ENCODE measurements at regions not wholly inside any gene's neighbourhood (a gene's known extent, or its start where the extent isn't known, plus 50 kb on each side); places are given as distances from the start of the nearest gene placed in this dataset.

DNA sequence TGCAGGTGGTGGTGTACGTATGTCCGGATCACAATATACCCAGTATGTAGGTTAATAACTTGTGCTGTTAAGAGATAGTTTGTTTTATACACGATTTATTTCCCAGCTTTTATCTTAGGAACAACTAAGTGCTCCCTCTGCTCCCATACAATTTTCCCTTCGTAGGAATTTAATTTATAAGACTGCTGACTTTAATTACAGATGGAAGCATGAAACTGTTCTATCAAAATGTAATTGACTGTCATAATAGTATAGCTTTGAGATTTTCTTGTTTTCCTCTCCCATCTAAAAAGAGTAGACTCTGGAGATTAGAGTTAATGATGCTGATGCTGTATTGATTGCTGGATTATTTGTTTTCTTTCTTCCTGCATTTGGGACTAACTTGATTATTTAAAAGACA is 370.7 kb upstream of the SGO1 start:
- Histone ChIP-seq H3K4me2 (no peak overlapping the region), H4K20me1 (replicated peaks; ENCODE audit: insufficient read depth) (no peaks in the 10 kb centered on the region), H3F3A (replicated peaks; ENCODE audit: low read depth) (no peaks in the 10 kb centered on the region), H3K27ac (ENCODE audit: low read depth) (no peak overlapping the region), H3K4me3 (no peak overlapping the region), H2AFZ (no peak overlapping the region), H3K27me3 (ENCODE audit: insufficient read depth) (no peaks in the 10 kb centered on the region), H3K79me2 (replicated peaks; ENCODE audit: insufficient read depth) (no peaks in the 10 kb centered on the region), H3K9me2 (ENCODE audit: insufficient read depth) (no peaks in the 10 kb centered on the region), H3K36me3 (ENCODE audit: insufficient read depth) (no peaks in the 10 kb centered on the region), H3K4me1 (ENCODE audit: insufficient read depth) (peaks cover 3% of the 10 kb centered on the region; the same call in 1 of the 2 replicates)
- Mint-ChIP-seq H3K4me3 (no peak overlapping the region), H3K27me3 (ENCODE audit: insufficient read depth, low read depth, poor library complexity) (peaks cover 2% of the 10 kb centered on the region), H3K4me1 (no peaks in the 10 kb centered on the region), H3K36me3 (ENCODE audit: low read depth) (no peaks in the 10 kb centered on the region; the same call in 2 of the 3 replicates), H3K27ac (no peak overlapping the region), H3K9me3 (no peaks in the 10 kb centered on the region; the same call in 1 of the 3 replicates)
- no peak for TF ChIP-seq EZH2 (IDR thresholded peaks at IDR 0.05; ENCODE audit: low read depth, unreplicated experiment)
- TF ChIP-seq, protein P1, sequence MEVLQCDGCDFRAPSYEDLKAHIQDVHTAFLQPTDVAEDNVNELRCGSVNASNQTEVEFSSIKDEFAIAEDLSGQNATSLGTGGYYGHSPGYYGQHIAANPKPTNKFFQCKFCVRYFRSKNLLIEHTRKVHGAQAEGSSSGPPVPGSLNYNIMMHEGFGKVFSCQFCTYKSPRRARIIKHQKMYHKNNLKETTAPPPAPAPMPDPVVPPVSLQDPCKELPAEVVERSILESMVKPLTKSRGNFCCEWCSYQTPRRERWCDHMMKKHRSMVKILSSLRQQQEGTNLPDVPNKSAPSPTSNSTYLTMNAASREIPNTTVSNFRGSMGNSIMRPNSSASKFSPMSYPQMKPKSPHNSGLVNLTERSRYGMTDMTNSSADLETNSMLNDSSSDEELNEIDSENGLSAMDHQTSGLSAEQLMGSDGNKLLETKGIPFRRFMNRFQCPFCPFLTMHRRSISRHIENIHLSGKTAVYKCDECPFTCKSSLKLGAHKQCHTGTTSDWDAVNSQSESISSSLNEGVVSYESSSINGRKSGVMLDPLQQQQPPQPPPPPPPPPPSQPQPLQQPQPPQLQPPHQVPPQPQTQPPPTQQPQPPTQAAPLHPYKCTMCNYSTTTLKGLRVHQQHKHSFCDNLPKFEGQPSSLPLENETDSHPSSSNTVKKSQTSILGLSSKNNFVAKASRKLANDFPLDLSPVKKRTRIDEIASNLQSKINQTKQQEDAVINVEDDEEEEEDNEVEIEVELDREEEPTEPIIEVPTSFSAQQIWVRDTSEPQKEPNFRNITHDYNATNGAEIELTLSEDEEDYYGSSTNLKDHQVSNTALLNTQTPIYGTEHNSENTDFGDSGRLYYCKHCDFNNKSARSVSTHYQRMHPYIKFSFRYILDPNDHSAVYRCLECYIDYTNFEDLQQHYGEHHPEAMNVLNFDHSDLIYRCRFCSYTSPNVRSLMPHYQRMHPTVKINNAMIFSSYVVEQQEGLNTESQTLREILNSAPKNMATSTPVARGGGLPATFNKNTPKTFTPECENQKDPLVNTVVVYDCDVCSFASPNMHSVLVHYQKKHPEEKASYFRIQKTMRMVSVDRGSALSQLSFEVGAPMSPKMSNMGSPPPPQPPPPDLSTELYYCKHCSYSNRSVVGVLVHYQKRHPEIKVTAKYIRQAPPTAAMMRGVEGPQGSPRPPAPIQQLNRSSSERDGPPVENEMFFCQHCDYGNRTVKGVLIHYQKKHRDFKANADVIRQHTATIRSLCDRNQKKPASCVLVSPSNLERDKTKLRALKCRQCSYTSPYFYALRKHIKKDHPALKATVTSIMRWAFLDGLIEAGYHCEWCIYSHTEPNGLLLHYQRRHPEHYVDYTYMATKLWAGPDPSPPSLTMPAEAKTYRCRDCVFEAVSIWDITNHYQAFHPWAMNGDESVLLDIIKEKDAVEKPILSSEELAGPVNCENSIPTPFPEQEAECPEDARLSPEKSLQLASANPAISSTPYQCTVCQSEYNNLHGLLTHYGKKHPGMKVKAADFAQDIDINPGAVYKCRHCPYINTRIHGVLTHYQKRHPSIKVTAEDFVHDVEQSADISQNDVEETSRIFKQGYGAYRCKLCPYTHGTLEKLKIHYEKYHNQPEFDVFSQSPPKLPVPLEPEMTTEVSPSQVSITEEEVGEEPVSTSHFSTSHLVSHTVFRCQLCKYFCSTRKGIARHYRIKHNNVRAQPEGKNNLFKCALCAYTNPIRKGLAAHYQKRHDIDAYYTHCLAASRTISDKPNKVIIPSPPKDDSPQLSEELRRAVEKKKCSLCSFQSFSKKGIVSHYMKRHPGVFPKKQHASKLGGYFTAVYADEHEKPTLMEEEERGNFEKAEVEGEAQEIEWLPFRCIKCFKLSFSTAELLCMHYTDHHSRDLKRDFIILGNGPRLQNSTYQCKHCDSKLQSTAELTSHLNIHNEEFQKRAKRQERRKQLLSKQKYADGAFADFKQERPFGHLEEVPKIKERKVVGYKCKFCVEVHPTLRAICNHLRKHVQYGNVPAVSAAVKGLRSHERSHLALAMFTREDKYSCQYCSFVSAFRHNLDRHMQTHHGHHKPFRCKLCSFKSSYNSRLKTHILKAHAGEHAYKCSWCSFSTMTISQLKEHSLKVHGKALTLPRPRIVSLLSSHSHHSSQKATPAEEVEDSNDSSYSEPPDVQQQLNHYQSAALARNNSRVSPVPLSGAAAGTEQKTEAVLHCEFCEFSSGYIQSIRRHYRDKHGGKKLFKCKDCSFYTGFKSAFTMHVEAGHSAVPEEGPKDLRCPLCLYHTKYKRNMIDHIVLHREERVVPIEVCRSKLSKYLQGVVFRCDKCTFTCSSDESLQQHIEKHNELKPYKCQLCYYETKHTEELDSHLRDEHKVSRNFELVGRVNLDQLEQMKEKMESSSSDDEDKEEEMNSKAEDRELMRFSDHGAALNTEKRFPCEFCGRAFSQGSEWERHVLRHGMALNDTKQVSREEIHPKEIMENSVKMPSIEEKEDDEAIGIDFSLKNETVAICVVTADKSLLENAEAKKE (CRISPR knock-in tag; IDR thresholded peaks at IDR 0.05): no peak
- TF ChIP-seq CREB1 (CRISPR knock-in tag; IDR thresholded peaks at IDR 0.05; ENCODE audit: low read depth): no peak
- TF ChIP-seq, protein P2, sequence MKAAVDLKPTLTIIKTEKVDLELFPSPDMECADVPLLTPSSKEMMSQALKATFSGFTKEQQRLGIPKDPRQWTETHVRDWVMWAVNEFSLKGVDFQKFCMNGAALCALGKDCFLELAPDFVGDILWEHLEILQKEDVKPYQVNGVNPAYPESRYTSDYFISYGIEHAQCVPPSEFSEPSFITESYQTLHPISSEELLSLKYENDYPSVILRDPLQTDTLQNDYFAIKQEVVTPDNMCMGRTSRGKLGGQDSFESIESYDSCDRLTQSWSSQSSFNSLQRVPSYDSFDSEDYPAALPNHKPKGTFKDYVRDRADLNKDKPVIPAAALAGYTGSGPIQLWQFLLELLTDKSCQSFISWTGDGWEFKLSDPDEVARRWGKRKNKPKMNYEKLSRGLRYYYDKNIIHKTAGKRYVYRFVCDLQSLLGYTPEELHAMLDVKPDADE (IDR thresholded peaks at IDR 0.05): no peak
- TF ChIP-seq ZNF331 (CRISPR knock-in tag; IDR thresholded peaks at IDR 0.05; ENCODE audit: low read depth): no peak
- TF ChIP-seq POLR2AphosphoS5 (IDR thresholded peaks at IDR 0.05; ENCODE audit: low read depth): no peak
- no peak for TF ChIP-seq STAT1 (IDR thresholded peaks at IDR 0.05; ENCODE audit: unreplicated experiment)
- TF ChIP-seq, protein P3, sequence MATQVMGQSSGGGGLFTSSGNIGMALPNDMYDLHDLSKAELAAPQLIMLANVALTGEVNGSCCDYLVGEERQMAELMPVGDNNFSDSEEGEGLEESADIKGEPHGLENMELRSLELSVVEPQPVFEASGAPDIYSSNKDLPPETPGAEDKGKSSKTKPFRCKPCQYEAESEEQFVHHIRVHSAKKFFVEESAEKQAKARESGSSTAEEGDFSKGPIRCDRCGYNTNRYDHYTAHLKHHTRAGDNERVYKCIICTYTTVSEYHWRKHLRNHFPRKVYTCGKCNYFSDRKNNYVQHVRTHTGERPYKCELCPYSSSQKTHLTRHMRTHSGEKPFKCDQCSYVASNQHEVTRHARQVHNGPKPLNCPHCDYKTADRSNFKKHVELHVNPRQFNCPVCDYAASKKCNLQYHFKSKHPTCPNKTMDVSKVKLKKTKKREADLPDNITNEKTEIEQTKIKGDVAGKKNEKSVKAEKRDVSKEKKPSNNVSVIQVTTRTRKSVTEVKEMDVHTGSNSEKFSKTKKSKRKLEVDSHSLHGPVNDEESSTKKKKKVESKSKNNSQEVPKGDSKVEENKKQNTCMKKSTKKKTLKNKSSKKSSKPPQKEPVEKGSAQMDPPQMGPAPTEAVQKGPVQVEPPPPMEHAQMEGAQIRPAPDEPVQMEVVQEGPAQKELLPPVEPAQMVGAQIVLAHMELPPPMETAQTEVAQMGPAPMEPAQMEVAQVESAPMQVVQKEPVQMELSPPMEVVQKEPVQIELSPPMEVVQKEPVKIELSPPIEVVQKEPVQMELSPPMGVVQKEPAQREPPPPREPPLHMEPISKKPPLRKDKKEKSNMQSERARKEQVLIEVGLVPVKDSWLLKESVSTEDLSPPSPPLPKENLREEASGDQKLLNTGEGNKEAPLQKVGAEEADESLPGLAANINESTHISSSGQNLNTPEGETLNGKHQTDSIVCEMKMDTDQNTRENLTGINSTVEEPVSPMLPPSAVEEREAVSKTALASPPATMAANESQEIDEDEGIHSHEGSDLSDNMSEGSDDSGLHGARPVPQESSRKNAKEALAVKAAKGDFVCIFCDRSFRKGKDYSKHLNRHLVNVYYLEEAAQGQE (IDR thresholded peaks at IDR 0.05; ENCODE audit: unreplicated experiment): no peak
- TF ChIP-seq NANOG (IDR thresholded peaks at IDR 0.05; ENCODE audit: borderline replicate concordance): no peak
- no peak for ATAC-seq
- no peak for DNase-seq (ENCODE audit: low spot score)
